HTR-8/SVneo (cell line): ENCODE measurements at regions not wholly inside any gene's neighbourhood (a gene's known extent, or its start where the extent isn't known, plus 50 kb on each side); places are given as distances from the start of the nearest gene placed in this dataset.
A peak's percentile ranks its signal among the peaks of the same experiment; 100 is the strongest.

Experiments
- DNase-seq: peaks from one replicate; pipeline ENCODE4 v3.0.0; 2011; ENCODE audit warnings: low spot score, mixed read lengths; ENCODE audit not compliant: insufficient read length
- FAIRE-seq: peaks from 2 replicates; lab custom pipeline; 2011; peaks lifted over from hg19 to GRCh38; lab: Jason Lieb, UNC

- peak; percentile 13 for FAIRE-seq
- DNase-seq, result peak; percentile 82
Observed at GRCh38 chr2:9139491-9140443, 66.8 kb upstream of the ASAP2 start.

GRCh38 chr2:9137379-9138150 lies 69.0 kb upstream of the ASAP2 start:
- FAIRE-seq, result no peak
- no peak for DNase-seq

- no peak for FAIRE-seq
- DNase-seq, result no peak
Observed at GRCh38 chr2:9135822-9136558, 70.6 kb upstream of the ASAP2 start.

- no peak for FAIRE-seq
- DNase-seq, result no peak
Observed at GRCh38 chr2:9127316-9127715, 79.3 kb upstream of the ASAP2 start.

GRCh38 chr2:9126540-9126939 lies 80.1 kb upstream of the ASAP2 start:
- DNase-seq (no peak), FAIRE-seq (no peak)

- DNase-seq, result no peak
- FAIRE-seq, result no peak
Observed at GRCh38 chr2:9124231-9124741, 82.3 kb upstream of the ASAP2 start.

- FAIRE-seq, result no peak
- DNase-seq, result no peak
Observed at GRCh38 chr2:9123069-9123468, 83.5 kb upstream of the ASAP2 start.

- FAIRE-seq, result peak; percentile 78
- no peak for DNase-seq
Observed at GRCh38 chr2:9122367-9122766, 84.2 kb upstream of the ASAP2 start.

- DNase-seq (no peak), FAIRE-seq (no peak)
Observed at GRCh38 chr2:9118383-9118960, 88.1 kb upstream of the ASAP2 start.

- DNase-seq (no peak), FAIRE-seq (no peak)
Observed at GRCh38 chr2:9115229-9115628, 91.4 kb upstream of the ASAP2 start.

- FAIRE-seq, result no peak
- DNase-seq, result no peak
Observed at GRCh38 chr2:9114458-9114857, 92.2 kb upstream of the ASAP2 start.

GRCh38 chr2:9113916-9114315 lies 92.7 kb upstream of the ASAP2 start:
- FAIRE-seq (no peak), DNase-seq (no peak)

GRCh38 chr2:9113262-9113661 lies 93.3 kb upstream of the ASAP2 start:
- no peak for FAIRE-seq
- no peak for DNase-seq

GRCh38 chr2:9112079-9112721 lies 94.4 kb upstream of the ASAP2 start:
- FAIRE-seq (peak; percentile 90), DNase-seq (peak; percentile 90)

- no peak for DNase-seq
- FAIRE-seq, result no peak
Observed at GRCh38 chr2:9110893-9111569, 95.6 kb upstream of the ASAP2 start.

GRCh38 chr2:9110346-9110884 lies 96.2 kb upstream of the ASAP2 start:
- no peak for DNase-seq
- no peak for FAIRE-seq

GRCh38 chr2:9109871-9110270 lies 96.7 kb upstream of the ASAP2 start:
- FAIRE-seq (no peak), DNase-seq (no peak)

- DNase-seq, result no peak
- FAIRE-seq, result peak; percentile 16
Observed at GRCh38 chr2:9108210-9108967, 98.2 kb upstream of the ASAP2 start.
